ENCODE measurements at regions not wholly inside any gene's neighbourhood (a gene's known extent, or its start where the extent isn't known, plus 50 kb on each side); places are given as distances from the start of the nearest gene placed in this dataset.

GRCh38 chr4:56259655-56260054 lies 127.6 kb downstream of the AASDH start:
- Histone ChIP-seq H3K27me3 (ENCODE audit: insufficient read depth, poor library complexity, severe bottlenecking) (no peaks in the 10 kb centered on the region), H3K27ac (replicated peaks) (no peak overlapping the region), H3K4me3 (replicated peaks; ENCODE audit: insufficient read depth, low read length) (no peak overlapping the region)
- TF ChIP-seq CTCF (IDR thresholded peaks at IDR 0.05; ENCODE audit: insufficient read depth, low read length) (no peak), SPI1 (IDR thresholded peaks at IDR 0.05; ENCODE audit: borderline replicate concordance, low read depth) (no peak), REST (IDR thresholded peaks at IDR 0.05; ENCODE audit: insufficient replicate concordance, low read depth) (no peak), POLR2AphosphoS5 (IDR thresholded peaks at IDR 0.05; ENCODE audit: low read depth) (no peak), GABPA (IDR thresholded peaks at IDR 0.05; ENCODE audit: low read depth) (no peak)
- DNase-seq (ENCODE audit: low read depth in 1 of 2, low spot score in 1 of 2), result no peak

GRCh38 chr4:56255820-56256219 lies 131.5 kb downstream of the AASDH start:
- H3K27me3 ChIP-seq (ENCODE audit: insufficient read depth, poor library complexity, severe bottlenecking), result no peaks in the 10 kb centered on the region
- no peak for TF ChIP-seq SPI1 (IDR thresholded peaks at IDR 0.05; ENCODE audit: borderline replicate concordance, low read depth)
- TF ChIP-seq POLR2AphosphoS5 (IDR thresholded peaks at IDR 0.05; ENCODE audit: low read depth), result no peak
- no peak for TF ChIP-seq CTCF (IDR thresholded peaks at IDR 0.05; ENCODE audit: insufficient read depth, low read length)
- no peak for TF ChIP-seq REST (IDR thresholded peaks at IDR 0.05; ENCODE audit: insufficient replicate concordance, low read depth)
- TF ChIP-seq GABPA (IDR thresholded peaks at IDR 0.05; ENCODE audit: low read depth), result no peak
- no peak overlapping the region for H3K27ac ChIP-seq (replicated peaks)
- DNase-seq (ENCODE audit: low read depth in 1 of 2, low spot score in 1 of 2), result no peak
- no peak overlapping the region for H3K4me3 ChIP-seq (replicated peaks; ENCODE audit: insufficient read depth, low read length)

- TF ChIP-seq REST (IDR thresholded peaks at IDR 0.05; ENCODE audit: insufficient replicate concordance, low read depth) (no peak), POLR2AphosphoS5 (IDR thresholded peaks at IDR 0.05; ENCODE audit: low read depth) (no peak), CTCF (IDR thresholded peaks at IDR 0.05; ENCODE audit: insufficient read depth, low read length) (no peak), GABPA (IDR thresholded peaks at IDR 0.05; ENCODE audit: low read depth) (no peak)
Observed at GRCh38 chr4:56253666-56254305, 133.5 kb downstream of the AASDH start.

More at GRCh38 chr4:56253666-56254305, 133.5 kb downstream of the AASDH start:
- no peak for DNase-seq (ENCODE audit: low read depth in 1 of 2, low spot score in 1 of 2)
- Histone ChIP-seq H3K4me3 (replicated peaks; ENCODE audit: insufficient read depth, low read length) (no peak overlapping the region), H3K27me3 (ENCODE audit: insufficient read depth, poor library complexity, severe bottlenecking) (no peaks in the 10 kb centered on the region), H3K27ac (replicated peaks) (no peak overlapping the region)
